HG02885 (cell line): ENCODE measurements at regions not wholly inside any gene's neighbourhood (a gene's known extent, or its start where the extent isn't known, plus 50 kb on each side); places are given as distances from the start of the nearest gene placed in this dataset.

Experiments used
- ATAC-seq: cut with Tn5 transposase; IDR thresholded peaks from one replicate; pipeline ENCODE4 v1.9.1; 2021; ENCODE audit warnings: mild to moderate bottlenecking; ENCODE audit not compliant: unreplicated experiment, poor library complexity

- ATAC-seq = no peak
Observed at GRCh38 chr7:16068183-16068582, 353.2 kb downstream of the CRPPA start.

GRCh38 chr7:16067711-16068110, 353.6 kb downstream of the CRPPA start:
- ATAC-seq = no peak

- ATAC-seq = no peak
Observed at GRCh38 chr7:16066805-16067459, 354.4 kb downstream of the CRPPA start.

- ATAC-seq = no peak
Observed at GRCh38 chr7:16065939-16066338, 355.4 kb downstream of the CRPPA start.

GRCh38 chr7:16063716-16064675, 357.3 kb downstream of the CRPPA start:
- no peak for ATAC-seq

GRCh38 chr7:16063221-16063620, 358.1 kb downstream of the CRPPA start:
- no peak for ATAC-seq

GRCh38 chr7:16062269-16062668, 359.1 kb downstream of the CRPPA start:
- peak; percentile 29 for ATAC-seq

GRCh38 chr7:16061630-16062029, 359.7 kb downstream of the CRPPA start:
- ATAC-seq = peak; percentile 40

- no peak for ATAC-seq
Observed at GRCh38 chr7:16061011-16061410, 360.3 kb downstream of the CRPPA start.

GRCh38 chr7:16060502-16060901, 360.8 kb downstream of the CRPPA start:
- no peak for ATAC-seq

GRCh38 chr7:16055263-16055976, 365.9 kb downstream of the CRPPA start:
- peak; percentile 82 for ATAC-seq

- ATAC-seq = no peak
Observed at GRCh38 chr7:16051561-16052255, 365.2 kb upstream of the MEOX2 start.

- no peak for ATAC-seq
Observed at GRCh38 chr7:16046041-16046440, 359.6 kb upstream of the MEOX2 start.

- no peak for ATAC-seq
Observed at GRCh38 chr7:16045296-16045695, 358.8 kb upstream of the MEOX2 start.

GRCh38 chr7:16044645-16045044, 358.2 kb upstream of the MEOX2 start:
- no peak for ATAC-seq

- no peak for ATAC-seq
Observed at GRCh38 chr7:16040346-16040745, 353.9 kb upstream of the MEOX2 start.

GRCh38 chr7:16038906-16039305, 352.4 kb upstream of the MEOX2 start:
- ATAC-seq = no peak

- ATAC-seq = no peak
Observed at GRCh38 chr7:16035392-16035791, 348.9 kb upstream of the MEOX2 start.

- ATAC-seq = no peak
Observed at GRCh38 chr7:16034866-16035265, 348.4 kb upstream of the MEOX2 start.

GRCh38 chr7:16034353-16034752, 347.9 kb upstream of the MEOX2 start:
- no peak for ATAC-seq
